ENCODE measurements at regions not wholly inside any gene's neighbourhood (a gene's known extent, or its start where the extent isn't known, plus 50 kb on each side); places are given as distances from the start of the nearest gene placed in this dataset.

DNA sequence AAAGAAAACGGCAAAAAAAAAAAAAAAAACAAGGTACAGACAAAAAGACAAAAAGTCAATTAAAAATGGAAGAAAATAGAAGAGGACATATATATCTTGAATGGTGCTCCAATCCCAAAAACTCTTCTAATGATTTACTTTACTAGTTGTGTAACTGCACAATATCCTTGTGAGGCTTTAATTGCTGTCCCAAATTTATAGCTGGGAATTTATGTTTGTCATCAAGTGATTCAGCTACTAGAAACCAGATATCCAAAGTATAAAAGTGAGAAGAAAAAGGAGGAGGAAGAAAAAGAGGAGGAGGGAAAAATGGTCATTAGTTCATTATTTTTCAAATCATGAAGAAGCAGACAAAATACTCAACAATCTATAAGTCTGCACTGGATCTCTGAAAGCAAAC is 150.8 kb upstream of the ARPP21 start:
- TF ChIP-seq, protein P1, sequence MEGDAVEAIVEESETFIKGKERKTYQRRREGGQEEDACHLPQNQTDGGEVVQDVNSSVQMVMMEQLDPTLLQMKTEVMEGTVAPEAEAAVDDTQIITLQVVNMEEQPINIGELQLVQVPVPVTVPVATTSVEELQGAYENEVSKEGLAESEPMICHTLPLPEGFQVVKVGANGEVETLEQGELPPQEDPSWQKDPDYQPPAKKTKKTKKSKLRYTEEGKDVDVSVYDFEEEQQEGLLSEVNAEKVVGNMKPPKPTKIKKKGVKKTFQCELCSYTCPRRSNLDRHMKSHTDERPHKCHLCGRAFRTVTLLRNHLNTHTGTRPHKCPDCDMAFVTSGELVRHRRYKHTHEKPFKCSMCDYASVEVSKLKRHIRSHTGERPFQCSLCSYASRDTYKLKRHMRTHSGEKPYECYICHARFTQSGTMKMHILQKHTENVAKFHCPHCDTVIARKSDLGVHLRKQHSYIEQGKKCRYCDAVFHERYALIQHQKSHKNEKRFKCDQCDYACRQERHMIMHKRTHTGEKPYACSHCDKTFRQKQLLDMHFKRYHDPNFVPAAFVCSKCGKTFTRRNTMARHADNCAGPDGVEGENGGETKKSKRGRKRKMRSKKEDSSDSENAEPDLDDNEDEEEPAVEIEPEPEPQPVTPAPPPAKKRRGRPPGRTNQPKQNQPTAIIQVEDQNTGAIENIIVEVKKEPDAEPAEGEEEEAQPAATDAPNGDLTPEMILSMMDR (IDR thresholded peaks at IDR 0.05): no peak
- no peak for TF ChIP-seq EZH2 (IDR thresholded peaks at IDR 0.05; ENCODE audit: borderline replicate concordance, insufficient read depth, low read depth, low read length, poor library complexity, severe bottlenecking)
